Mesenchymal stem cell (in vitro differentiated cells and primary cell): ENCODE measurements at regions not wholly inside any gene's neighbourhood (a gene's known extent, or its start where the extent isn't known, plus 50 kb on each side); places are given as distances from the start of the nearest gene placed in this dataset.

Experiments used
- DNase-seq: peaks from one replicate; pipeline ENCODE4 v3.0.0-alpha.2; 2013
- H2AFZ ChIP-seq: one replicate; pipeline ENCODE4 v1.6.1; 2013; ENCODE audit warnings: low read depth, mild to moderate bottlenecking, control low read depth, inconsistent platforms, low read length, moderate library complexity
- H2AK5ac ChIP-seq: 2 replicates; pipeline ENCODE4 v1.6.1; 2013; ENCODE audit warnings: low read length, moderate library complexity, mild to moderate bottlenecking, inconsistent platforms; ENCODE audit not compliant: severe bottlenecking
- H2BK120ac ChIP-seq: one replicate; pipeline ENCODE4 v1.6.1; 2013; ENCODE audit warnings: low read depth, mild to moderate bottlenecking, inconsistent platforms, low read length, moderate library complexity
- H2BK12ac ChIP-seq, 2 experiments: one replicate each; pipeline ENCODE4 v1.6.1; 2013; ENCODE audit warnings: inconsistent platforms in 2 of 2, low read length in 2 of 2, mild to moderate bottlenecking in 2 of 2, moderate library complexity in 2 of 2, control low read depth in 1 of 2
- H2BK15ac ChIP-seq: one replicate; pipeline ENCODE4 v1.6.1; 2013; ENCODE audit warnings: mild to moderate bottlenecking, low read depth, inconsistent platforms; ENCODE audit not compliant: poor library complexity, severe bottlenecking
- H2BK5ac ChIP-seq: 2 replicates; pipeline ENCODE4 v1.6.1; 2013; ENCODE audit warnings: low read depth, mild to moderate bottlenecking, low read length, control low read depth, inconsistent platforms; ENCODE audit not compliant: poor library complexity, severe bottlenecking
- H3K14ac ChIP-seq, 2 experiments: one replicate each; pipeline ENCODE4 v1.6.1; 2013; ENCODE audit warnings: inconsistent platforms in 2 of 2, low read length in 2 of 2, control low read depth in 1 of 2, mild to moderate bottlenecking in 1 of 2, moderate library complexity in 1 of 2
- H3K18ac ChIP-seq, 2 experiments: one replicate each; pipeline ENCODE4 v1.6.1; 2013; ENCODE audit warnings: inconsistent platforms in 2 of 2, low read length in 2 of 2, control low read depth in 1 of 2, low read depth in 1 of 2, mild to moderate bottlenecking in 1 of 2
- H3K23ac ChIP-seq, 2 experiments: one replicate each; pipeline ENCODE4 v1.6.1; 2013; ENCODE audit warnings: inconsistent platforms in 2 of 2, low read length in 2 of 2, mild to moderate bottlenecking in 2 of 2, moderate library complexity in 2 of 2, control low read depth in 1 of 2
- H3K27ac ChIP-seq: 2 replicates; pipeline ENCODE4 v1.5.1; 2013; ENCODE audit warnings: mild to moderate bottlenecking, moderate library complexity, low read length, control low read depth, inconsistent platforms; ENCODE audit not compliant: poor library complexity, severe bottlenecking
- H3K27me3 ChIP-seq, 2 experiments: 2 replicates each; pipeline versions ENCODE4 v1.6.1 to v1.7.0; 2013; ENCODE audit warnings: low read length in 2 of 2, mild to moderate bottlenecking in 2 of 2, moderate library complexity in 2 of 2, control low read depth in 1 of 2, inconsistent platforms in 1 of 2; ENCODE audit not compliant: control insufficient read depth in 1 of 2, insufficient read depth in 1 of 2
- H3K36me3 ChIP-seq, 2 experiments: 2 replicates each; pipeline versions ENCODE4 v1.6.1 to v1.7.0; 2013; ENCODE audit warnings: low read length in 2 of 2, control low read depth in 1 of 2, inconsistent platforms in 1 of 2, low read depth in 1 of 2, mild to moderate bottlenecking in 1 of 2; ENCODE audit not compliant: insufficient read depth in 2 of 2, control insufficient read depth in 1 of 2
- H3K4ac ChIP-seq, 2 experiments: one replicate each; pipeline ENCODE4 v1.6.1; 2013; ENCODE audit warnings: inconsistent platforms in 2 of 2, low read length in 2 of 2, mild to moderate bottlenecking in 2 of 2, moderate library complexity in 2 of 2, control low read depth in 1 of 2, low read depth in 1 of 2
- H3K4me1 ChIP-seq: 2 replicates; pipeline ENCODE4 v1.6.1; 2013; ENCODE audit warnings: low read depth, low read length, control low read depth; ENCODE audit not compliant: control insufficient read depth, insufficient read depth
- H3K4me2 ChIP-seq: 2 replicates; pipeline ENCODE4 v1.6.1; 2013; ENCODE audit warnings: low read length, mild to moderate bottlenecking, inconsistent platforms; ENCODE audit not compliant: poor library complexity, severe bottlenecking
- H3K4me3 ChIP-seq, 2 experiments: 2 replicates each; pipeline versions ENCODE4 v1.5.1 to v1.7.0; 2013; ENCODE audit warnings: low read length in 2 of 2, mild to moderate bottlenecking in 2 of 2, control low read depth in 1 of 2, low read depth in 1 of 2; ENCODE audit not compliant: insufficient read depth in 1 of 2
- H3K79me1 ChIP-seq: replicated peaks from 2 replicates; pipeline ENCODE4 v1.6.1; 2013; ENCODE audit warnings: mild to moderate bottlenecking, control low read depth, low read length, inconsistent platforms; ENCODE audit not compliant: poor library complexity, severe bottlenecking
- H3K9ac ChIP-seq: 2 replicates; pipeline ENCODE4 v1.7.0; 2013; ENCODE audit warnings: mild to moderate bottlenecking, low read length, moderate library complexity
- H3K9me3 ChIP-seq: 2 replicates; pipeline ENCODE4 v1.7.0; 2013; ENCODE audit warnings: mild to moderate bottlenecking, low read length; ENCODE audit not compliant: control insufficient read depth
- H4K8ac ChIP-seq: one replicate; pipeline ENCODE4 v1.6.1; 2013; ENCODE audit warnings: inconsistent platforms, mild to moderate bottlenecking, low read length, moderate library complexity
- H4K91ac ChIP-seq: one replicate; pipeline ENCODE4 v1.6.1; 2013; ENCODE audit warnings: mild to moderate bottlenecking, low read length, inconsistent platforms
- WGBS: methylation state at CpG from one replicate; pipeline ENCODE4 v1.1.7; 2013; ENCODE audit warnings: mixed read lengths; 5-methylcytosine and 5-hydroxymethylcytosine counted together

DNA sequence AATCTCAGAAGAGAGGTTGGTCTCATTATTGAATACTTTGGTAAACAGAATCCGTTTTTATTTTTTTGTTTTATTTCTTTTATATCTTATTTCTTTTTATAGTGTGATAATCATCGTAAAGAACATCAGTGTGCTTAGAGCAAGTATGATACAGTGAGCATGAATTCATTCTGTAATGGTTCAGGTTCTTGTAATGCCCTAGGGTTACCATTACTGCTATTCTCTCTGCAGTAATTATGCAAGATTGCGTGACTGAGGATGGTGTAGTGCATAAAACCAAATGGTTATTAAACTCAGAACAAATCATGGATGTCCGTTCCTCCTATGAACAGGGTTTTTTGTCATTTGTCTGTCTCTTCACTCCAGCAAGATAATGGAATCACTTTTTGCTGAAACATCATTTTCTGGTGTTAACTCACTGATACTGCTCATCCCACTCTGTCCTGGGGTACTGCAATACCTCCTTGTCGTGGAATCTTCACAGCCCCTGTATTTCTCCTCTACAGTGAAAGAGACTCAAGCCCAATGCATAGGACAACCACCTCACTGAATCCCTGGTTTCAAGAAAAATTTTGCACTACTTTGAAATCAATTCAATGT lies 274.8 kb upstream of the ST6GAL2 start:
- H2AFZ ChIP-seq = no peak overlapping the region
- H3K4me1 ChIP-seq = no peaks in the 10 kb centered on the region
- no peak overlapping the region for H3K9ac ChIP-seq
- no peak overlapping the region for H3K4me2 ChIP-seq
- no peak overlapping the region for H4K8ac ChIP-seq
- H3K4me3 ChIP-seq = no peak overlapping the region
- H3K79me1 ChIP-seq = no peaks in the 10 kb centered on the region
- no peak for DNase-seq
- H2BK120ac ChIP-seq = no peak overlapping the region
- no peak overlapping the region for H3K18ac ChIP-seq
- H3K23ac ChIP-seq = no peak overlapping the region
- H3K27ac ChIP-seq = no peak overlapping the region
- H2BK15ac ChIP-seq = no peak overlapping the region
- peaks cover 11% of the 10 kb centered on the region for H3K9me3 ChIP-seq
- no peak overlapping the region for H4K91ac ChIP-seq
- no peak overlapping the region for H2AK5ac ChIP-seq
- no peak overlapping the region for H2BK12ac ChIP-seq
- no peak overlapping the region for H3K14ac ChIP-seq
- WGBS = 78% methylated on average over 4 of the region's 5 CpGs
- H3K4ac ChIP-seq = no peak overlapping the region
- H3K36me3 ChIP-seq = no peaks in the 10 kb centered on the region
- no peaks in the 10 kb centered on the region for H3K27me3 ChIP-seq
- H2BK5ac ChIP-seq = no peak overlapping the region

DNA sequence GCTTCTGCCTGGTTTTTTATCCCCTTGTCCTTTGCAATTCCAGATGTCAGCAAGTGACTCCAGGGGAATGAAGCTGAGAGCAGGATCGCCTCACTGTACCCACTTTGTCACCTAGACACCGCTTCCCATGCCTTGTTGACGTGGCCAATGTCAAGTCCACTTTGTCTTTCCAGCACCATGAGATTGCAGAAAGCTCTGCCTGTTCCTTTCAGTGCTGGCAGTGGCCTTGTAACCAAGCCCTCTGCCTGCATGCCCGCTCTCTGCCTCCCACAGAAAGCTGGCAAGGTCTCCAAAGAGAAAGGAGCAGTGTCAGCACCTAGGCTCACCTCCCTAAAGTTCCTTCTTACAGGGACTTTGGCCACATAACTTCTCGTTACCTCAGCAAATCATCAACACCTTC lies 282.2 kb upstream of the ST6GAL2 start:
- H2BK120ac ChIP-seq = no peak overlapping the region

DNA sequence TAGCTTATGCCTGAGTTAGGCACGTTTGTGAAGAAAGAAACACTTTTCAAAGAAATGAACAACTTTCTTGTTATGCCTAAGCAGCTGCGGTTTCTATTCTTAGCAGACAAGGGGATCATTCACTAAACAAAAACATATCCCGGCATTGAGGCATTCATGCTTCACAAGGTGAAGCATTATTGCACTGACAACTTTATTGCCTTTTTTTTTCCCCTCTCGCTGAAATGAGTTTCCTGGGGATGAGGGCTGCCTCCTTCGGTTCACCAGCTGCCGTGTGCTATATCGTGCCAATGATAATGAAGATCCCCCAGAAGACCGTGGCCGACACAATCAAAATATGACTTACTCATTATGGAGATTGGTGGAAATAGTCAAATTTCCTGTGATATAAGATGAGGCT lies 288.2 kb upstream of the ST6GAL2 start:
- Histone ChIP-seq H2BK12ac (no peak overlapping the region), H3K4ac (no peak overlapping the region), H3K9ac (no peak overlapping the region), H4K91ac (no peak overlapping the region), H4K8ac (no peak overlapping the region), H3K4me3 (no peak overlapping the region), H2BK5ac (no peak overlapping the region), H3K79me1 (no peaks in the 10 kb centered on the region), H3K36me3 (no peaks in the 10 kb centered on the region), H3K27ac (no peak overlapping the region), H3K4me2 (no peak overlapping the region), H3K4me1 (no peaks in the 10 kb centered on the region), H3K23ac (no peak overlapping the region), H2AFZ (no peak overlapping the region), H2AK5ac (no peak overlapping the region), H2BK15ac (no peak overlapping the region), H3K14ac (no peak overlapping the region), H2BK120ac (no peak overlapping the region), H3K18ac (no peak overlapping the region), H3K9me3 (no peaks in the 10 kb centered on the region), H3K27me3 (no peaks in the 10 kb centered on the region)
- no peak for DNase-seq
- WGBS = 84% methylated on average over 9 of the region's 9 CpGs

More for the DNA sequence above, 282.2 kb upstream of the ST6GAL2 start:
- no peaks in the 10 kb centered on the region for H3K79me1 ChIP-seq
- no peaks in the 10 kb centered on the region for H3K36me3 ChIP-seq
- no peak overlapping the region for H3K23ac ChIP-seq
- H4K91ac ChIP-seq = no peak overlapping the region
- H3K27ac ChIP-seq = no peak overlapping the region
- no peak overlapping the region for H3K4me2 ChIP-seq
- H2BK15ac ChIP-seq = no peak overlapping the region
- H3K4ac ChIP-seq = no peak overlapping the region
- H2BK12ac ChIP-seq = no peak overlapping the region
- no peak overlapping the region for H3K4me3 ChIP-seq
- no peak overlapping the region for H2AK5ac ChIP-seq
- WGBS = 72% methylated on average over 5 of the region's 5 CpGs
- no peak overlapping the region for H3K9ac ChIP-seq
- H3K14ac ChIP-seq = no peak overlapping the region
- no peak overlapping the region for H4K8ac ChIP-seq
- H2AFZ ChIP-seq = no peak overlapping the region
- no peaks in the 10 kb centered on the region for H3K27me3 ChIP-seq
- H3K18ac ChIP-seq = no peak overlapping the region
- H3K4me1 ChIP-seq = no peaks in the 10 kb centered on the region
- DNase-seq = no peak
- no peaks in the 10 kb centered on the region for H3K9me3 ChIP-seq
- no peak overlapping the region for H2BK5ac ChIP-seq

DNA sequence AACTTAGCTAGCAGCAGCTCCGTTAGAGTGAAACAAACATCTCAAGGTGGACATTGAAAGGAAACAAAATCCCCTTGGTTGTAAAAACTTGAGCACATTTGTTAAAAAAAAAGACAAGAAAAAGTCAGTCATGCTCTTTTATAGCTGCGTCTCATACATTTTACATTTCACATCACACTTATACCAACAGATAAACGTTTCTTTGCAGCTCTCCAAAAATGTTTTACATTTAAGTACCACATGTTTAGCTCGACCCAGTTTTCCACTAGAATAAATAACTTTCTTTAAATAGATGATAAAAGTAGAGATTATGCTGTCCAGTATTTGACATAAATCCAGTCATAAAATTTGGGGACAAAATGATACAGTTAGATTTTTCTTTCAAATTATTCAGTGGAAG lies 297.0 kb upstream of the ST6GAL2 start:
- 79% methylated on average over 3 of the region's 4 CpGs for WGBS
- Histone ChIP-seq H3K27ac (no peak overlapping the region), H4K91ac (no peak overlapping the region), H3K27me3 (no peaks in the 10 kb centered on the region), H2BK15ac (no peak overlapping the region), H3K4me2 (no peak overlapping the region), H3K23ac (no peak overlapping the region), H2BK5ac (no peak overlapping the region), H3K18ac (no peak overlapping the region), H3K4ac (no peak overlapping the region), H3K4me3 (no peak overlapping the region), H3K14ac (no peak overlapping the region), H2AK5ac (no peak overlapping the region), H3K79me1 (no peaks in the 10 kb centered on the region), H3K4me1 (no peaks in the 10 kb centered on the region), H2AFZ (no peak overlapping the region), H3K9ac (no peak overlapping the region), H4K8ac (no peak overlapping the region), H3K36me3 (no peaks in the 10 kb centered on the region), H2BK12ac (no peak overlapping the region), H3K9me3 (no peaks in the 10 kb centered on the region), H2BK120ac (no peak overlapping the region)
- no peak for DNase-seq
